SU-DHL-6 (cell line): ENCODE measurements at regions not wholly inside any gene's neighbourhood (a gene's known extent, or its start where the extent isn't known, plus 50 kb on each side); places are given as distances from the start of the nearest gene placed in this dataset.

Source experiments
- H2AFZ ChIP-seq: fragments of 200-600 bp; sonication (generic); 2 replicates; pipeline ENCODE4 v1.6.1; 2014; ENCODE audit warnings: low read depth, mild to moderate bottlenecking, moderate library complexity, mixed read lengths, antibody characterized with exemption, low read length; ENCODE audit not compliant: severe bottlenecking
- H3F3A ChIP-seq: fragments of 200-600 bp; shearing (Covaris generic); 2 replicates; pipeline ENCODE4 v1.6.0; 2016; ENCODE audit warnings: antibody characterized with exemption, mild to moderate bottlenecking; ENCODE audit not compliant: insufficient read depth
- H3K27ac ChIP-seq: fragments of 200-600 bp; sonication (generic); 2 replicates; pipeline ENCODE4 v1.5.1; 2016; ENCODE audit warnings: low read depth, mild to moderate bottlenecking, low read length, moderate library complexity, mixed read lengths
- H3K27me3 ChIP-seq: fragments of 200-600 bp; sonication (generic), shearing (Covaris generic); 2 replicates; pipeline ENCODE4 v1.6.0; 2014; ENCODE audit warnings: mild to moderate bottlenecking, low read length
- H3K36me3 ChIP-seq: fragments of 200-600 bp; sonication (generic); 2 replicates; pipeline ENCODE4 v1.6.1; 2014; ENCODE audit warnings: mild to moderate bottlenecking, low read length, mixed read lengths
- H3K4me2 ChIP-seq: fragments of 300-600, 200-600 bp; shearing (Covaris generic), sonication (generic); 2 replicates; pipeline ENCODE4 v1.6.0; 2014; ENCODE audit warnings: low read length, low read depth, mild to moderate bottlenecking; ENCODE audit not compliant: poor library complexity, severe bottlenecking
- H3K4me3 ChIP-seq: fragments of 200-600 bp; sonication (generic); 2 replicates; pipeline ENCODE4 v1.5.1; 2014; ENCODE audit warnings: antibody characterized with exemption, low read length, mild to moderate bottlenecking, mixed read lengths; ENCODE audit not compliant: insufficient read depth, poor library complexity, severe bottlenecking
- H3K79me2 ChIP-seq: fragments of 200-600 bp; sonication (generic); 2 replicates; pipeline ENCODE4 v1.6.1; 2014; ENCODE audit warnings: mild to moderate bottlenecking, low read length, moderate library complexity; ENCODE audit not compliant: insufficient read depth
- H3K9ac ChIP-seq: fragments of 200-600 bp; sonication (generic); 2 replicates; pipeline ENCODE4 v1.7.0; 2014; ENCODE audit warnings: mild to moderate bottlenecking, low read length
- H3K9me2 ChIP-seq: fragments of 200-600 bp; sonication (generic); replicated peaks from 2 replicates; pipeline ENCODE4 v1.6.1; 2014; ENCODE audit warnings: low read length; ENCODE audit not compliant: insufficient read depth
- H3K9me3 ChIP-seq: fragments of 200-600 bp; sonication (generic); 2 replicates; pipeline ENCODE4 v1.6.1; 2014; ENCODE audit warnings: low read length, mixed read lengths; ENCODE audit not compliant: insufficient read depth
- H4K20me1 ChIP-seq: fragments of 200-600 bp; sonication (generic); 2 replicates; pipeline ENCODE4 v1.6.1; 2014; ENCODE audit warnings: low read depth, mild to moderate bottlenecking, antibody characterized with exemption, low read length, moderate library complexity, mixed read lengths
- EZH2phosphoT487 ChIP-seq: fragments of 200-600 bp; sonication (generic), shearing (Covaris generic); conservative IDR thresholded peaks from 2 replicates; pipeline ENCODE4 v1.6.1; 2018; ENCODE audit warnings: mild to moderate bottlenecking, antibody characterized with exemption, low read length, moderate library complexity, mixed read lengths
- TF ChIP-seq, protein P1 (sequence below): fragments of 200-600 bp; sonication (generic); IDR thresholded peaks from one replicate; pipeline ENCODE4 v1.5.1; 2017; ENCODE audit warnings: antibody characterized with exemption, mild to moderate bottlenecking, low read length, moderate library complexity; ENCODE audit not compliant: insufficient read depth, poor library complexity, severe bottlenecking

DNA sequence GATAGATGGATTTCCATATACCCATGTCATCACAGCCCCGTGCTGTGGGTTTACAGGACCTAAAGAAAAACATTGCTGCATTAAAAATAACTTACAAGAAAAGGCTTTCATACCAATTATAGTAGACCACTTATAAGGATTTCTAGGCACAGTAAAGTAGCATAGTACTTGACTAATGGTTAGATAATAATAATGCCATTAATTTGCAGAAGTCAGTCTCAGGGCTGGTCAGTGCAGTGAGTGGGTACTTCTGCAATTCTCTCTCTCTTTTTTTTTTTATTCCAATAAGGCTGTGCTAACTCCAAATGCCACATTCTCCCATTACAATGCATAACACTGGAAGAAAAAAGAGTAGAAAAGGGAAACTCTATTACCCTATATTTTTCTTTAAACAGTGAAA lies 73.1 kb upstream of the TMPRSS15 start:
- Histone ChIP-seq H3K4me2 (no peak overlapping the region), H3K4me3 (no peak overlapping the region), H3K9ac (no peak overlapping the region), H3K27me3 (no peaks in the 10 kb centered on the region), H2AFZ (no peak overlapping the region), H3K36me3 (no peaks in the 10 kb centered on the region), H3K79me2 (no peaks in the 10 kb centered on the region), H3K27ac (no peak overlapping the region), H3K9me2 (no peaks in the 10 kb centered on the region), H3K9me3 (no peaks in the 10 kb centered on the region), H4K20me1 (no peaks in the 10 kb centered on the region), H3F3A (no peaks in the 10 kb centered on the region)
- TF ChIP-seq, protein P1, sequence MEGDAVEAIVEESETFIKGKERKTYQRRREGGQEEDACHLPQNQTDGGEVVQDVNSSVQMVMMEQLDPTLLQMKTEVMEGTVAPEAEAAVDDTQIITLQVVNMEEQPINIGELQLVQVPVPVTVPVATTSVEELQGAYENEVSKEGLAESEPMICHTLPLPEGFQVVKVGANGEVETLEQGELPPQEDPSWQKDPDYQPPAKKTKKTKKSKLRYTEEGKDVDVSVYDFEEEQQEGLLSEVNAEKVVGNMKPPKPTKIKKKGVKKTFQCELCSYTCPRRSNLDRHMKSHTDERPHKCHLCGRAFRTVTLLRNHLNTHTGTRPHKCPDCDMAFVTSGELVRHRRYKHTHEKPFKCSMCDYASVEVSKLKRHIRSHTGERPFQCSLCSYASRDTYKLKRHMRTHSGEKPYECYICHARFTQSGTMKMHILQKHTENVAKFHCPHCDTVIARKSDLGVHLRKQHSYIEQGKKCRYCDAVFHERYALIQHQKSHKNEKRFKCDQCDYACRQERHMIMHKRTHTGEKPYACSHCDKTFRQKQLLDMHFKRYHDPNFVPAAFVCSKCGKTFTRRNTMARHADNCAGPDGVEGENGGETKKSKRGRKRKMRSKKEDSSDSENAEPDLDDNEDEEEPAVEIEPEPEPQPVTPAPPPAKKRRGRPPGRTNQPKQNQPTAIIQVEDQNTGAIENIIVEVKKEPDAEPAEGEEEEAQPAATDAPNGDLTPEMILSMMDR = no peak
- no peak for TF ChIP-seq EZH2phosphoT487

DNA sequence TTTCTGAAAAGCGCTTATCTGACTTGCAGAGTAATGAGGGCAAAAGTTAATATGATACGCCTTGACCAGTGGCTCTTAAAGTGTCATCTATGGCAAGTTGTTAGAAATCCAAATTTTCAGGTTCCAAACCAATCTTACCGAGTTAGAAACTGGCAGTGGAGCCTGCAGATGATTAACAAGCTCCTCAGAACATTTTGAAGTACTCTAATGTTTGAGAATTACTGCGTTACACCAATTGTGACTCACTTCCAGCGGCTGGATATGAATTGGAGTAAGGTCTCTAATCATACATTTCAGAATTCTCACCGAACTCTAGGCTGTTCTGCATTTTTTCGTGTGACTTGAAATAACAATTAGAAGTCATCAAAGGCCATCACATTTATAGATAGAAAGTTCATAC lies 73.5 kb upstream of the TMPRSS15 start:
- no peak overlapping the region for H3K27ac ChIP-seq
- no peaks in the 10 kb centered on the region for H4K20me1 ChIP-seq

DNA sequence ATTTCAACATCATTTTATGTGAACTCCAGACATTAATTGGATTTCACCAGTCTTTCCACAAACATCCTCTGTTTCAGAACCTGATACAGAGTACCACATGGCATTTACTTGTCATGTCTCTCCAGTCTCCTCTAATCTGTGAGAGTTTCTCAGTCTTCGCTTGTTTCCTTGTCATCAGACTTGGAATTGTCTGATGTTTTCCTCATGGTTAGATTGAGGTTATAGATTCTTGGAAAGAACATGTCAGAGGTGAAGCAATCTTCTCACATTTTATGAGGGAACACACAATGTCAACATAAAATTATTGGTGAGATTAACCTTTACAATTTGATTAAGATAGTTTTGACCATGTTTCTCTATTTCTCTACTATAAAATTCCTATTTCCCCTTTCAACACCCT lies 74.9 kb upstream of the TMPRSS15 start:
- H3K79me2 ChIP-seq = no peaks in the 10 kb centered on the region
- no peaks in the 10 kb centered on the region for H4K20me1 ChIP-seq
- TF ChIP-seq, protein P1 = no peak
- TF ChIP-seq EZH2phosphoT487 = no peak
- no peak overlapping the region for H3K4me3 ChIP-seq
- no peaks in the 10 kb centered on the region for H3K9me3 ChIP-seq
- no peaks in the 10 kb centered on the region for H3F3A ChIP-seq
- H3K9ac ChIP-seq = no peak overlapping the region
- H3K27ac ChIP-seq = no peak overlapping the region
- no peak overlapping the region for H3K4me2 ChIP-seq
- no peaks in the 10 kb centered on the region for H3K36me3 ChIP-seq
- no peaks in the 10 kb centered on the region for H3K9me2 ChIP-seq
- H3K27me3 ChIP-seq = no peaks in the 10 kb centered on the region
- no peak overlapping the region for H2AFZ ChIP-seq

More for the DNA sequence above, 73.5 kb upstream of the TMPRSS15 start:
- Histone ChIP-seq H3K27me3 (no peaks in the 10 kb centered on the region), H3K9me3 (no peaks in the 10 kb centered on the region), H3F3A (no peaks in the 10 kb centered on the region), H3K4me3 (no peak overlapping the region), H3K9ac (no peak overlapping the region), H3K9me2 (no peaks in the 10 kb centered on the region), H3K4me2 (no peak overlapping the region), H2AFZ (no peak overlapping the region), H3K36me3 (no peaks in the 10 kb centered on the region), H3K79me2 (no peaks in the 10 kb centered on the region)
- TF ChIP-seq EZH2phosphoT487 = no peak
- TF ChIP-seq, protein P1 = no peak

DNA sequence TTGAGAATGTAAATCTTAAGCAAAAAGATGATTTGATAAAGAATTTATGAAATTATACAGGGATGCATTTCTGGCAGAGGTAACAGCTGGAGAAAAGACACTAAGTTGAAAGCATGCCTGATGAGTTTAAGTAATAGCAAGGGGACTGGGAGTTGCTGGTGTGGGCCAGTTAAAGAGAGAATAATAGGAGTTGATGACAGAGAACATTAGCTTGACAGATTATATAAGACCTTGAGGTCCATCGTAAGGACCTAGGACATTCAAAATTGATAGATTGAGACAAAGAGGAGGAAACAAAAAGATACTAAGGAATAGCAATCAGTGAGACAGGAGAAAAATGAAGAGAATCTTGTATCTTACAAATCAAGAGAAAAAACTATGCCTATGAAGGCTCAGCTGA lies 84.7 kb upstream of the TMPRSS15 start:
- H3K9me2 ChIP-seq = no peaks in the 10 kb centered on the region
- H3F3A ChIP-seq = no peaks in the 10 kb centered on the region
- H3K9me3 ChIP-seq = no peaks in the 10 kb centered on the region
- no peak overlapping the region for H3K4me2 ChIP-seq
- no peak overlapping the region for H3K4me3 ChIP-seq
- no peaks in the 10 kb centered on the region for H4K20me1 ChIP-seq
- H3K27ac ChIP-seq = no peak overlapping the region
- H3K36me3 ChIP-seq = 0 out of 2 replicates have a peak, but pooled peaks cover 2% of the 10 kb centered on the region
- TF ChIP-seq, protein P1 = no peak
- TF ChIP-seq EZH2phosphoT487 = no peak
- H2AFZ ChIP-seq = no peak overlapping the region
- H3K27me3 ChIP-seq = no peaks in the 10 kb centered on the region
- H3K9ac ChIP-seq = no peak overlapping the region
- H3K79me2 ChIP-seq = no peaks in the 10 kb centered on the region
